HTR-8/SVneo (cell line): ENCODE measurements at regions not wholly inside any gene's neighbourhood (a gene's known extent, or its start where the extent isn't known, plus 50 kb on each side); places are given as distances from the start of the nearest gene placed in this dataset.
"Not testable (repeated sequence)": the region's sequence is repeated elsewhere in the genome, so short reads cannot be mapped to it uniquely, and the experiment has no call there.

Experiments used
- DNase-seq: peaks from one replicate; pipeline ENCODE4 v3.0.0; 2011; ENCODE audit warnings: low spot score, mixed read lengths; ENCODE audit not compliant: insufficient read length
- FAIRE-seq: peaks from 2 replicates; lab custom pipeline; 2011; peaks lifted over from hg19 to GRCh38; lab: Jason Lieb, UNC

- DNase-seq (no peak), FAIRE-seq (no peak)
These were observed 119.7 kb upstream of the SERPINE2 start for GRCh38 chr2:224158831-224159230.

DNA sequence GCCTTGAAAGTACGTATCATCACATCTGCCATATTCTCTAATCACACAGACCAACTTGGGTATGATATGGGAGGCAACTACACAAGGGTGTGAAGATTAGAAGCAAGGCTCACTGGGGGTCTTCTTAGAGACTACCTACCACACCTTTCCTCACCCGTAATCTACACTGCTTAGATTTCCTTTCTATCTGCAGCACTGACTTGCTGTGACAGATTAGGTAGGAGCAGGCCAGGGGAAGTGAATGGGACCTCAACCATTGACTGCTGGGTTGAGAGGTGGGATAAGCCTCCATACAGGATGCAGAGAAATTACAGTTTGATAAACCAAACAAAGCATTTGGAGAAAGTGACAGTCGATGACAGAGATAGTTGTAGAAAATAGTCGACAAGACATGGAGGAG is 119.0 kb upstream of the SERPINE2 start:
- no peak for FAIRE-seq
- DNase-seq, result no peak

GRCh38 chr2:224157655-224158054 is 118.6 kb upstream of the SERPINE2 start:
- FAIRE-seq, result no peak
- no peak for DNase-seq

- no peak for FAIRE-seq
- no peak for DNase-seq
These were observed 117.3 kb upstream of the SERPINE2 start for GRCh38 chr2:224156436-224156835.

DNA sequence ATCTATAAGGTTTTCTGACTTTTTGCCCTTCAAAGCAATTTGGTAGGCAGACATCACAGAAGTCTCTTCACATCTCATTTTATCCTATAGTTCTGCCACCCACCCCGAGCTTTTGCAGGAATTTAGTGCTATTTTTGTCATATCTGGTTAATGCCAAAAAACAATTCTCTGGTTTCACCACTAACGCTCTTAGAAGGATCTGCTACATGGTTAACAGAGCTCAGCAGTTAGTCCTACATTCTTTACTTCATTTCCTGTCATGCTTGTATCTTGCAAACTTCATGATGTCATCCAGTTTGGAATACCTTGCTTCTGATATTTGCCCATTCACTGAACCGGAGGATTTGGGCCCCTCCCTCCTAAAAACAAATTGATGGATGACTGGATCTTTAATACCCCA is 116.8 kb upstream of the SERPINE2 start:
- DNase-seq (no peak), FAIRE-seq (no peak)

GRCh38 chr2:224155371-224155770 is 116.3 kb upstream of the SERPINE2 start:
- DNase-seq (no peak), FAIRE-seq (no peak)

DNA sequence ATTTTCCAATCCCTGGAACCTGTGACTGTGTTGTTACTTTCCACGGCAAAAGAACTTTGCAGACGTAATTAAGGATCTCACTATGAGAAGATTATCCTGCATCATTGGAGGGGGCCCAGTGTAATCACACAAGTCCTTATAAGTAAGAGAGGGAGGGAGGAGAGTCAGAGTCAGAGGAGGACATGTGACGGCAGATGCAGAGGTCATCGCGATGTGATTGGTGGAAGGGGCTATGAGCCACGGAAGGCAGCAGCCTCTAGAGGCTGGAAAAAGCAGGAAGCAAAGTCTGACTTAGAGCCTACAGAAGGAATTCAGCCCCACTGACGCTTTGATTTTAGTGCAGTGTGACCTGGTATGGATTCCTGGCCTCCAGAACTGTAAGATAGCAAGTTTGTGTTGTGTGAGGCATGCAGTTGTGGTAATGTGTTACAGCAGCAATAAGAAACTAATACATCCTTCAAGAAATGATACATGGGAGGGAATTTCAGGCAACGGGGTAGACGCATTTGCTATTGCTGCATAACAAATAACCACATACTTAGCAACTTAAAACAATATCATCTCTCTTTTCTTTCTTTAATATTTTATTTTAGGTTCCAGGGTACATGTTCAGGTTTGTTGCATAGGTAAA is 112.7 kb upstream of the SERPINE2 start:
- FAIRE-seq (no peak), DNase-seq (no peak)

GRCh38 chr2:224151161-224151560 is 112.1 kb upstream of the SERPINE2 start:
- FAIRE-seq, result no peak
- no peak for DNase-seq

- not testable (repeated sequence) for FAIRE-seq, DNase-seq
These were observed 109.0 kb upstream of the SERPINE2 start for GRCh38 chr2:224148058-224148457.

GRCh38 chr2:224147174-224147573 is 108.1 kb upstream of the SERPINE2 start:
- DNase-seq (no peak), FAIRE-seq (no peak)

- DNase-seq (no peak), FAIRE-seq (no peak)
These were observed 107.5 kb upstream of the SERPINE2 start for GRCh38 chr2:224146356-224147160.

DNA sequence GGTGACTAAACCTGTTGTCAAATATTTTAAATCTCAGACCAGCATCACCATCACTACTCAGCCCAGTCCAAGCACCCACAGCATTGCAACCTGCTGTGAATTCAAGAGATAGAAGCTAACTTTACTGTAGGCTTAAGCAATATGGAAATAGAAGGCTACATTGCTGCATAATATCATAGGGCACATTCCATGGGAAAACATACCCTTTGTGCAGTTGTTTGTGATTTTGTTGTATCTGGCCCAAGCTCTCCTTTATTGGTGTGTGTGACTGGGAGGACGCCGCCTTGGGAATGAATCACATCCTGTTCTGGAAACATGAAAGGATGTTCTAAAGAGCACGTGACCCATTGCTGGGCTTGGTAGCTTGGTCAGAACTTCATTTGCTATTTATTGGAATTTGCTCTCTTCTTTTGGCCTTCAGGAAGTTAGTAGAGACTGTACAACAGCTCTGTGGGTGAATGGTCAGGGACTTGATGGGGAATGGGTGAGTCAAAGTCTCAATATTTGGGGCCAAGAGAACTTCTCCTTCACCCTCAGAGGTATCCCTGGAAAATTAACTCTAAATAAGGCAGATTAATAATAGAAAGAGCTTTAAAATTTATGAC is 106.8 kb upstream of the SERPINE2 start:
- peak; percentile 29 for DNase-seq

DNA sequence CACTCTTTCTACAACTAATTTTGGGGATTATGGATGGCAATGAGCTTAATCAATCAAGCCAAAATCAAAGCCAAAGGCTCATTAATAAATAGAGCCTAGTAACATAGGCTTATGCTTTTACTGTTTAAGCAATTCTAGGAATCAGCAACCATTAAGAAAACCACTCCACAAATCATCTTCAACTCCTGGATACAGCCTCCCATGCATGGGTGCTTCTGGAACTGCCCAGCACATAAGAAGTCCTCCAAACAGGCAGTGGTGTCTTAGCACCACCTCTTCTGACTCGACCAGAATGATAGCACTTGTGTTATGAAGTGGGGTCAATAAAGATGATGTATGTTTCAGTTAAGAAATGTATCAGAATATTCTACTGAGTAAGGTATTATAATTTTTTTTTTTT is 104.4 kb upstream of the SERPINE2 start:
- FAIRE-seq (no peak), DNase-seq (no peak)

More for the DNA sequence above, 106.8 kb upstream of the SERPINE2 start:
- FAIRE-seq, result no peak

DNA sequence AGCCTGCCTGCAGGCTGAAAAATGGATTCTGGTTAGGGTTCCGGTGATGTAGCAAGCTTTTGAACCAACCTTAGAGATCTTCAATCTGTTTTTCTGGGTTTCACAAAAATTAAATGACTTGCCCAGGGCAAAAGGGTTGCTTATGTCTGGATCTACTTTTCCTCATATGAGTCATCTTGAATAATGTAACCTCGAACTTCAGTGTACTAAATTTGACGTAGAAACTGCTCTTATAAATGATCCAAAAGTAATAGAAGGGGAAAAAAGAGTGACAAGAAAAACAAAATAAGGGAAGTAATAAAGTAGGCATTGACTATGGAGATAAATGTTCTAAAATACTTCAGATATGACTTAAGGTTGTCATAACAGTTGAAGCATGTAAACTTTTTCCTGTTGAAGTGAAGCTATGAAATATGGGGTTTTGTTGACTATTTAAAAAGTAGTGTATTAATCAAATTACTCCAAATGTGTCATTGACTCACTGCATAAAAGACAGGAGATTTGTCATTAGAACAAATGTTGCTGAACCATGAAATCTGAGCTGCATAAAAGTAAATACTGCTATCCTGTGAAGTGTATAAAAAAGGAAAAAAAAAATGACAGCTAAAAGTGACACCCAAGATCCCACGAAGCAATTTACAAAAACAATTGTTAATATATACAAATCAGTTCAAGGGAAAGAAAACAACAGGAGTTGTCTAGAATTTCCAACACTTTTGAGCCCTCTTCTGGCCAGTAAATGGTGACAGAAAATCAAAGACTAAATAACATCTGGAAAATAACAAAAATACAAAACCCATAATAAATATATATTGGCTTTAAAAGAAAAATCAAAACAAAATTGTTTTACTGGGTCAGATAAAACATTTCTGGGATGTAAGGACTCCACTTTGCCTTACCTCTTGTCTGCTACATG is 103.6 kb upstream of the SERPINE2 start:
- FAIRE-seq (no peak), DNase-seq (peak; percentile 59)

- DNase-seq, result no peak
- FAIRE-seq, result no peak
These were observed 102.2 kb upstream of the SERPINE2 start for GRCh38 chr2:224141304-224141703.

- no peak for DNase-seq
- FAIRE-seq, result no peak
These were observed 98.1 kb upstream of the SERPINE2 start for GRCh38 chr2:224137208-224137607.

DNA sequence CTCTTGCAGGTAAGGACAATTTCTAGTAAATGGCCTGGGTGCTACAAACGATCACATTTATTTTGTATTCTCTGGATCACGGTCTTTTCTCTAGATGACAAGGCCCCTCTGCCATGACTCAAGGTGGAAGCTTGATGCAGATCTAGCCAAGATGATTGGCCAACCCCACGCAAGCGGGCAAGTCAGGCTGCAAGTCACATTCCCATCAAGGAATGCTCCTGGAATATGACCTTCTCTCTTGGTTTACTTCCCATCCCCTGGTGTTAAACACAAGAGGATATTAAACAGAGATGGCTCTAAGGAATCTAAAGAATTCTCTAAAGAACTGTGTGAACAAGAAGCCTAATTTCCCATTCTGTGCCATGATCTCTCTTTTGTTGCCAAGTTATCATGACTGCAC is 97.3 kb upstream of the SERPINE2 start:
- DNase-seq, result no peak
- no peak for FAIRE-seq

DNA sequence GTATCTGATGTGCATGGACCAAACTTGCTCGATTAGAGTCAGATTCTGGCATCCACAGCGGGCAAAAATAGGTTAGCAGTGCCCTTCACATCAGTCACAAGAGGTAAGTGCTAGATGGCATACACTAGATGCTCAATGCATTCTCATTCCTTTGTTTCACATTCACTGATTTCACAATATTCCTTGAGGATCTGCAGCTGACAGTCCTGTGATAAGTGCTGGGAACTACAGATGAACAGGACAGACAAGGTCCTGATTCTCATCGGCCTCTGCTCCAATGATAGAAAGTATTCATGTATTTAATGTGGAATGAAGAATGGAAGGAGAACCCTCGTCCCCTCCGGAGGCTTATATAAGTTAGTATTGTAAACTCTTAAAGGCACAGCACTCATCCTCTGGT is 96.8 kb upstream of the SERPINE2 start:
- DNase-seq, result no peak
- no peak for FAIRE-seq

GRCh38 chr2:224134003-224134734 is 95.1 kb upstream of the SERPINE2 start:
- no peak for DNase-seq
- FAIRE-seq, result no peak

DNA sequence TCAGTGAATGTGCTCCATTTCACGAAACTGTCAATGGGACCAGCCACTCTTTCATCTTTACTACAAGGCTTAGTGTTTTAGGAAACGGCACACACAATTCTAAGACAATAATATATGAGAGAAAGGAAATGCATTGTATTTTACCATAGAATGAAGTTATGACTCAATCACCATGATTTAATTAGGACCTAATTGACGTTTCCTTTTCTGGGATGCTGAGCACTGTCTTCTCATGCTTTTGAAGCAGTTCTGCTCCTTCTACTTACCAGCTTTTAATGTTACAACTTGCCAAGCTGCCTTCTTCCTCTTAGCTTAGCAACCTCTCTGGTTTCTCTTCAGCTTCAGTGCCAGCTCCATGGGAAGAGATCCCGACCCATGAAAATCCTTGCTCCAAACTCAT is 94.3 kb upstream of the SERPINE2 start:
- DNase-seq, result no peak
- no peak for FAIRE-seq
